ENCODE measurements at regions not wholly inside any gene's neighbourhood (a gene's known extent, or its start where the extent isn't known, plus 50 kb on each side); places are given as distances from the start of the nearest gene placed in this dataset.

GRCh38 chr3:189460511-189460910 lies 170.7 kb upstream of the TP63 start:
- DNase-seq (ENCODE audit: low read depth in 1 of 2, low spot score in 1 of 2) = no peak
- Histone ChIP-seq H3K9me3 (no peaks in the 10 kb centered on the region), H3K27ac (no peak overlapping the region), H3K4me3 (no peak overlapping the region), H3K4me2 (no peak overlapping the region), H3K4me1 (no peaks in the 10 kb centered on the region)
- ChIA-PET POLR2A (no interaction called here), CTCF (no interaction called here)
- WGBS (ENCODE audit: missing lambda C conversion rate) = 71% methylated on average over 2 of the region's 2 CpGs
- FAIRE-seq = no peak
- ATAC-seq = no peak
- TF ChIP-seq HDAC2 (IDR thresholded peaks at IDR 0.05) (no peak), EP300 (IDR thresholded peaks at IDR 0.05) (no peak), NPAS2 (CRISPR knock-in tag; IDR thresholded peaks at IDR 0.05; ENCODE audit: borderline replicate concordance) (no peak), RCOR1 (IDR thresholded peaks at IDR 0.05; ENCODE audit: low read depth, low read length) (no peak)
- TF ChIP-seq, protein P1, sequence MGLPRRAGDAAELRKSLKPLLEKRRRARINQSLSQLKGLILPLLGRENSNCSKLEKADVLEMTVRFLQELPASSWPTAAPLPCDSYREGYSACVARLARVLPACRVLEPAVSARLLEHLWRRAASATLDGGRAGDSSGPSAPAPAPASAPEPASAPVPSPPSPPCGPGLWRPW (IDR thresholded peaks at IDR 0.05) = no peak

- WGBS (ENCODE audit: missing lambda C conversion rate) = 90% methylated on average over 2 of the region's 2 CpGs
- H3K4me2 ChIP-seq = no peak overlapping the region
- H3K4me3 ChIP-seq = no peak overlapping the region
- no peaks in the 10 kb centered on the region for H3K4me1 ChIP-seq
- H3K27ac ChIP-seq = no peak overlapping the region
- ChIA-PET POLR2A (no interaction called here), CTCF (no interaction called here)
- FAIRE-seq = no peak
- H3K9me3 ChIP-seq = no peaks in the 10 kb centered on the region
- ATAC-seq = no peak
- DNase-seq (ENCODE audit: low read depth in 1 of 2, low spot score in 1 of 2) = no peak
- TF ChIP-seq MAFK (IDR thresholded peaks at IDR 0.05; ENCODE audit: partially characterized antibody) (peak; percentile 66), MAZ (IDR thresholded peaks at IDR 0.05; ENCODE audit: borderline replicate concordance, low read depth, low read length) (no peak)
Measured at GRCh38 chr3:189464799-189465198, 166.4 kb upstream of the TP63 start.

GRCh38 chr3:189466004-189466403 lies 165.2 kb upstream of the TP63 start:
- no peak for DNase-seq (ENCODE audit: low read depth in 1 of 2, low spot score in 1 of 2)
- no peak for FAIRE-seq
- no peaks in the 10 kb centered on the region for H3K4me1 ChIP-seq
- H3K4me2 ChIP-seq = no peak overlapping the region
- H3K4me3 ChIP-seq = no peak overlapping the region
- WGBS (ENCODE audit: missing lambda C conversion rate) = 81% methylated on average over 2 of the region's 2 CpGs
- ChIA-PET POLR2A (no interaction called here), CTCF (no interaction called here)
- H3K27ac ChIP-seq = no peak overlapping the region
- TF ChIP-seq PBX3 (IDR thresholded peaks at IDR 0.05) (no peak), RARB (CRISPR knock-in tag; IDR thresholded peaks at IDR 0.05) (no peak), RNF2 (IDR thresholded peaks at IDR 0.05; ENCODE audit: borderline replicate concordance, low read depth) (no peak), POLR2AphosphoS2 (conservative IDR thresholded peaks at IDR 0.05; ENCODE audit: low read length) (no peak), EHF (CRISPR knock-in tag; IDR thresholded peaks at IDR 0.05) (no peak), KDM5A (IDR thresholded peaks at IDR 0.05) (no peak), CBX2 (IDR thresholded peaks at IDR 0.05; ENCODE audit: borderline replicate concordance, low read depth) (no peak), POLR2A (IDR thresholded peaks at IDR 0.05; ENCODE audit: low read length) (no peak), EHMT2 (IDR thresholded peaks at IDR 0.05; ENCODE audit: low read depth) (no peak), JUN (IDR thresholded peaks at IDR 0.05) (no peak)
- TF ChIP-seq, protein P2, sequence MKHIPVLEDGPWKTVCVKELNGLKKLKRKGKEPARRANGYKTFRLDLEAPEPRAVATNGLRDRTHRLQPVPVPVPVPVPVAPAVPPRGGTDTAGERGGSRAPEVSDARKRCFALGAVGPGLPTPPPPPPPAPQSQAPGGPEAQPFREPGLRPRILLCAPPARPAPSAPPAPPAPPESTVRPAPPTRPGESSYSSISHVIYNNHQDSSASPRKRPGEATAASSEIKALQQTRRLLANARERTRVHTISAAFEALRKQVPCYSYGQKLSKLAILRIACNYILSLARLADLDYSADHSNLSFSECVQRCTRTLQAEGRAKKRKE (CRISPR knock-in tag; IDR thresholded peaks at IDR 0.05; ENCODE audit: low read depth) = no peak
- no peak for ATAC-seq
- no peaks in the 10 kb centered on the region for H3K9me3 ChIP-seq

- no peaks in the 10 kb centered on the region for H3K4me1 ChIP-seq
- no peak overlapping the region for H3K4me3 ChIP-seq
- POLR2A ChIA-PET = no interaction called here
- no peak for DNase-seq (ENCODE audit: low read depth in 1 of 2, low spot score in 1 of 2)
- H3K27ac ChIP-seq = no peak overlapping the region
- TF ChIP-seq POLR2AphosphoS2 (conservative IDR thresholded peaks at IDR 0.05; ENCODE audit: low read length) (no peak), PHF8 (IDR thresholded peaks at IDR 0.05; ENCODE audit: borderline replicate concordance, low read depth) (no peak), CBX2 (IDR thresholded peaks at IDR 0.05; ENCODE audit: borderline replicate concordance, low read depth) (no peak), CBX8 (IDR thresholded peaks at IDR 0.05) (no peak), MAZ (IDR thresholded peaks at IDR 0.05; ENCODE audit: borderline replicate concordance, low read depth, low read length) (no peak), EHF (CRISPR knock-in tag; IDR thresholded peaks at IDR 0.05) (no peak), SMC3 (IDR thresholded peaks at IDR 0.05) (no peak)
- ATAC-seq = no peak
- WGBS (ENCODE audit: missing lambda C conversion rate) = 83% methylated on average over 2 of the region's 2 CpGs
- H3K9me3 ChIP-seq = no peaks in the 10 kb centered on the region
- H3K4me2 ChIP-seq = no peak overlapping the region
- FAIRE-seq = no peak
- CTCF ChIA-PET = no interaction called here
Measured at GRCh38 chr3:189467451-189467850, 163.7 kb upstream of the TP63 start.

Data from A549 (cell line).